Endothelial cell of hepatic sinusoid (primary cell): ENCODE measurements at regions not wholly inside any gene's neighbourhood (a gene's known extent, or its start where the extent isn't known, plus 50 kb on each side); places are given as distances from the start of the nearest gene placed in this dataset.
"Not testable (repeated sequence)": the region's sequence is repeated elsewhere in the genome, so short reads cannot be mapped to it uniquely, and the experiment has no call there.

ENCODE experiments used
- in situ Hi-C: cut with HindIII; loops from 2 replicates; pipeline ENCODE4 v1.10.0; 2017; ENCODE audit warnings: low sequenced_read_pairs

- in situ Hi-C loops, result not testable (repeated sequence)
These were observed 796.9 kb upstream of the NCAM2 start for GRCh38 chr21:20201323-20201722.

- in situ Hi-C loops, result no loop called here
These were observed 790.9 kb upstream of the NCAM2 start for GRCh38 chr21:20207335-20207734.

GRCh38 chr21:20215959-20216358 lies 782.2 kb upstream of the NCAM2 start:
- in situ Hi-C loops, result no loop called here

GRCh38 chr21:20220586-20220985 lies 777.6 kb upstream of the NCAM2 start:
- in situ Hi-C loops, result no loop called here

- in situ Hi-C loops, result not testable (repeated sequence)
These were observed 776.2 kb upstream of the NCAM2 start for GRCh38 chr21:20221981-20222380.

GRCh38 chr21:20236649-20237048 lies 761.6 kb upstream of the NCAM2 start:
- in situ Hi-C loops, result not testable (repeated sequence)

GRCh38 chr21:20249401-20249800 lies 748.8 kb upstream of the NCAM2 start:
- in situ Hi-C loops, result no loop called here

GRCh38 chr21:20250337-20250736 lies 747.9 kb upstream of the NCAM2 start:
- in situ Hi-C loops, result no loop called here

GRCh38 chr21:20253261-20253660 lies 744.9 kb upstream of the NCAM2 start:
- in situ Hi-C loops, result no loop called here

GRCh38 chr21:20254964-20255363 lies 743.2 kb upstream of the NCAM2 start:
- in situ Hi-C loops, result no loop called here

- in situ Hi-C loops, result no loop called here
These were observed 741.0 kb upstream of the NCAM2 start for GRCh38 chr21:20257052-20257740.

- in situ Hi-C loops, result no loop called here
These were observed 739.7 kb upstream of the NCAM2 start for GRCh38 chr21:20258542-20258941.

GRCh38 chr21:20259031-20259867 lies 739.0 kb upstream of the NCAM2 start:
- in situ Hi-C loops, result no loop called here

GRCh38 chr21:20260124-20260523 lies 738.1 kb upstream of the NCAM2 start:
- in situ Hi-C loops, result no loop called here

- in situ Hi-C loops, result no loop called here
These were observed 736.8 kb upstream of the NCAM2 start for GRCh38 chr21:20261364-20261763.

GRCh38 chr21:20265707-20266440 lies 732.3 kb upstream of the NCAM2 start:
- in situ Hi-C loops, result no loop called here

GRCh38 chr21:20266441-20266710 lies 731.8 kb upstream of the NCAM2 start:
- in situ Hi-C loops, result no loop called here

GRCh38 chr21:20270365-20271055 lies 727.7 kb upstream of the NCAM2 start:
- in situ Hi-C loops, result no loop called here

GRCh38 chr21:20272791-20273362 lies 725.3 kb upstream of the NCAM2 start:
- in situ Hi-C loops, result no loop called here

GRCh38 chr21:20276377-20276776 lies 721.8 kb upstream of the NCAM2 start:
- in situ Hi-C loops, result no loop called here

GRCh38 chr21:20276954-20277353 lies 721.3 kb upstream of the NCAM2 start:
- in situ Hi-C loops, result no loop called here
